NCI-H1930 (cell line): ENCODE measurements at regions not wholly inside any gene's neighbourhood (a gene's known extent, or its start where the extent isn't known, plus 50 kb on each side); places are given as distances from the start of the nearest gene placed in this dataset.
"Not testable (repeated sequence)": the region's sequence is repeated elsewhere in the genome, so short reads cannot be mapped to it uniquely, and the experiment has no call there.

Source experiments
- DNase-seq, 2 experiments: peaks; one replicate each; lab custom pipeline; 2025; lab: John Stamatoyannopoulos, UW

GRCh38 chr20:40634891-40635290 lies 54.1 kb downstream of the MAFB start:
- DNase-seq: no peak

GRCh38 chr20:40633123-40633850 lies 55.7 kb downstream of the MAFB start:
- no peak for DNase-seq

- DNase-seq: no peak
Observed at GRCh38 chr20:40632346-40632976, 56.6 kb downstream of the MAFB start.

- no peak for DNase-seq
Observed at GRCh38 chr20:40631119-40631631, 57.9 kb downstream of the MAFB start.

GRCh38 chr20:40630713-40631112 lies 58.3 kb downstream of the MAFB start:
- no peak for DNase-seq

- DNase-seq: no peak
Observed at GRCh38 chr20:40630099-40630498, 58.9 kb downstream of the MAFB start.

GRCh38 chr20:40628877-40629276 lies 60.2 kb downstream of the MAFB start:
- no peak for DNase-seq

- DNase-seq: not testable (repeated sequence)
Observed at GRCh38 chr20:40619053-40619452, 70.0 kb downstream of the MAFB start.

- DNase-seq: no peak
Observed at GRCh38 chr20:40617594-40617993, 71.4 kb downstream of the MAFB start.

- DNase-seq: no peak
Observed at GRCh38 chr20:40612837-40613236, 76.2 kb downstream of the MAFB start.

- DNase-seq: no peak
Observed at GRCh38 chr20:40612247-40612646, 76.8 kb downstream of the MAFB start.

- DNase-seq: no peak
Observed at GRCh38 chr20:40610730-40611129, 78.3 kb downstream of the MAFB start.

- DNase-seq: no peak
Observed at GRCh38 chr20:40607927-40608326, 81.1 kb downstream of the MAFB start.

- DNase-seq: no peak
Observed at GRCh38 chr20:40606660-40607059, 82.4 kb downstream of the MAFB start.

- no peak for DNase-seq
Observed at GRCh38 chr20:40606237-40606636, 82.8 kb downstream of the MAFB start.

GRCh38 chr20:40604416-40604815 lies 84.6 kb downstream of the MAFB start:
- no peak for DNase-seq

- DNase-seq: no peak
Observed at GRCh38 chr20:40603057-40603651, 85.9 kb downstream of the MAFB start.

- no peak for DNase-seq
Observed at GRCh38 chr20:40602381-40602780, 86.7 kb downstream of the MAFB start.

GRCh38 chr20:40600441-40601219 lies 88.4 kb downstream of the MAFB start:
- no peak for DNase-seq

- no peak for DNase-seq
Observed at GRCh38 chr20:40599987-40600386, 89.0 kb downstream of the MAFB start.

GRCh38 chr20:40592941-40593340 lies 96.1 kb downstream of the MAFB start:
- DNase-seq: no peak

GRCh38 chr20:40591536-40591935 lies 97.5 kb downstream of the MAFB start:
- DNase-seq: no peak
